ENCODE measurements at regions not wholly inside any gene's neighbourhood (a gene's known extent, or its start where the extent isn't known, plus 50 kb on each side); places are given as distances from the start of the nearest gene placed in this dataset.

GRCh38 chr18:55849391-55849790 lies 261.4 kb upstream of the TCF4 start:
- H3K27me3 ChIP-seq (replicated peaks in 1 of 4; ENCODE audit: control insufficient read depth in 3 of 4, extremely low read depth in 1 of 4, insufficient read depth in 3 of 4, low read length in 3 of 4), result no peaks in the 10 kb centered on the region
- no peak overlapping the region for H4K5ac ChIP-seq (ENCODE audit: insufficient read length, low read depth, low read length)
- H3K79me2 ChIP-seq (ENCODE audit: control insufficient read depth in 1 of 2, insufficient read depth in 2 of 2, low read length in 2 of 2), result no peaks in the 10 kb centered on the region
- no peak for DNase-seq (ENCODE audit: low read depth in 1 of 2, low spot score in 2 of 2)
- H4K20me1 ChIP-seq (replicated peaks in 1 of 2; ENCODE audit: control insufficient read depth in 1 of 2, insufficient read depth in 2 of 2, low read length in 2 of 2), result no peaks in the 10 kb centered on the region
- no peak overlapping the region for H3K4me2 ChIP-seq (ENCODE audit: insufficient read depth in 1 of 2, low read depth in 2 of 2, low read length in 2 of 2)
- H4K91ac ChIP-seq (replicated peaks; ENCODE audit: insufficient read length, low read length), result no peak overlapping the region
- H2AK5ac ChIP-seq (ENCODE audit: low read depth, low read length), result no peak overlapping the region
- POLR2A ChIA-PET (ENCODE audit: partially characterized antibody), result no interaction called here
- H4K8ac ChIP-seq (ENCODE audit: extremely low read depth, insufficient read depth, low read length), result no peak overlapping the region
- H2BK20ac ChIP-seq (ENCODE audit: low read length), result no peak overlapping the region
- no peak overlapping the region for H3K56ac ChIP-seq (replicated peaks; ENCODE audit: insufficient read length, low read depth, low read length)
- no peak overlapping the region for H2BK12ac ChIP-seq (ENCODE audit: low read depth, low read length)
- no peak overlapping the region for H3K27ac ChIP-seq (ENCODE audit: low read depth, low read length)
- CTCF ChIA-PET (ENCODE audit: partially characterized antibody), result interaction anchor here (0.8 to 2.0 kb wide), 3 partner anchors 101 to 615 kb away, joined by 3 to 9 read pairs (median 3); no protein-coding TSS in a partner anchor
- no peak overlapping the region for H3K4ac ChIP-seq (replicated peaks; ENCODE audit: insufficient read length, low read depth, low read length)
- no peak for TF ChIP-seq TCF12 (IDR thresholded peaks at IDR 0.05; ENCODE audit: low read depth, low read length)
- H3K36me3 ChIP-seq (ENCODE audit: control insufficient read depth in 2 of 4, insufficient read depth in 4 of 4, low read length in 3 of 4), result no peaks in the 10 kb centered on the region
- H2BK15ac ChIP-seq (ENCODE audit: low read length), result no peak overlapping the region
- H3K23ac ChIP-seq (ENCODE audit: insufficient read length), result no peak overlapping the region
- no peaks in the 10 kb centered on the region for H3K4me1 ChIP-seq (replicated peaks in 1 of 4; ENCODE audit: control insufficient read depth in 3 of 4, insufficient read depth in 4 of 4, low read length in 3 of 4)
- no peaks in the 10 kb centered on the region for H3K9me3 ChIP-seq (ENCODE audit: insufficient read depth in 2 of 2, low read depth in 1 of 2, low read length in 1 of 2)
- no peak overlapping the region for H3K4me3 ChIP-seq (ENCODE audit: extremely low read depth in 1 of 4, insufficient read depth in 2 of 4, low read depth in 3 of 4, low read length in 4 of 4)
- no peak overlapping the region for H3K18ac ChIP-seq (ENCODE audit: extremely low read depth, low read length)
- FAIRE-seq, result no peak
- no peak overlapping the region for H2AFZ ChIP-seq (ENCODE audit: low read length)
- H3K9ac ChIP-seq (replicated peaks in 1 of 4; ENCODE audit: extremely low read depth in 1 of 4, low read depth in 3 of 4, low read length in 3 of 4), result no peak overlapping the region
- H2BK5ac ChIP-seq (ENCODE audit: low read depth, low read length), result no peak overlapping the region
- H3K79me1 ChIP-seq (ENCODE audit: low read depth, low read length), result no peaks in the 10 kb centered on the region
- H2BK120ac ChIP-seq (replicated peaks; ENCODE audit: low read depth, low read length), result no peak overlapping the region
- WGBS, 2 experiments (ENCODE audit: extremely low coverage in 1 of 2, insufficient coverage in 1 of 2, insufficient read length in 1 of 2, insufficient replicate concordance in 2 of 2, low coverage in 1 of 2, low lambda C conversion rate in 2 of 2, missing lambda C conversion rate in 1 of 2), result 88% methylated on average over 1 of the region's 1 CpG; no CpG with 5 or more reads in 1 of the 2 experiments
- H3K23me2 ChIP-seq (ENCODE audit: low read depth, low read length), result no peaks in the 10 kb centered on the region
- no peak overlapping the region for H3K14ac ChIP-seq (ENCODE audit: insufficient read length)

All from H1 (cell line).